Loucy (cell line): ENCODE measurements at regions not wholly inside any gene's neighbourhood (a gene's known extent, or its start where the extent isn't known, plus 50 kb on each side); places are given as distances from the start of the nearest gene placed in this dataset.

Source experiments
- H2AFZ ChIP-seq: fragments of 200-600 bp; sonication (generic); 2 replicates; pipeline ENCODE4 v1.6.0; 2016; ENCODE audit warnings: antibody characterized with exemption, mild to moderate bottlenecking, low read length, moderate library complexity
- H3F3A ChIP-seq: fragments of 200-600 bp; 2 replicates; pipeline ENCODE4 v1.6.0; 2016; ENCODE audit warnings: antibody characterized with exemption, low read depth, mild to moderate bottlenecking
- H3K27me3 ChIP-seq: fragments of 200-600 bp; sonication (generic); 2 replicates; pipeline ENCODE4 v1.6.1; 2014; ENCODE audit warnings: low read length, mild to moderate bottlenecking; ENCODE audit not compliant: insufficient read depth, poor library complexity, severe bottlenecking
- H3K36me3 ChIP-seq: fragments of 200-600 bp; sonication (generic); 2 replicates; pipeline ENCODE4 v1.6.1; 2016; ENCODE audit warnings: low read length; ENCODE audit not compliant: insufficient read depth
- H3K4me1 ChIP-seq: fragments of 200-600 bp; sonication (generic); 2 replicates; pipeline ENCODE4 v1.5.1; 2014; ENCODE audit warnings: low read length, mild to moderate bottlenecking; ENCODE audit not compliant: insufficient read depth, poor library complexity, severe bottlenecking
- H3K4me2 ChIP-seq: fragments of 200-600 bp; sonication (generic); 2 replicates; pipeline ENCODE4 v1.6.0; 2014; ENCODE audit warnings: antibody characterized with exemption, low read length, low read depth, mild to moderate bottlenecking; ENCODE audit not compliant: poor library complexity, severe bottlenecking
- H3K4me3 ChIP-seq: fragments of 200-600 bp; sonication (generic); 2 replicates; pipeline ENCODE4 v1.5.1; 2014; ENCODE audit warnings: low read length, mild to moderate bottlenecking, mixed read lengths; ENCODE audit not compliant: poor library complexity, severe bottlenecking
- H3K79me2 ChIP-seq: fragments of 200-600 bp; sonication (generic); 2 replicates; pipeline ENCODE4 v1.6.1; 2014; ENCODE audit warnings: low read length; ENCODE audit not compliant: insufficient read depth
- H3K9ac ChIP-seq: fragments of 200-600 bp; sonication (generic); 2 replicates; pipeline ENCODE4 v1.6.0; 2014; ENCODE audit warnings: mild to moderate bottlenecking, low read depth, low read length, moderate library complexity; ENCODE audit not compliant: poor library complexity, severe bottlenecking
- H3K9me2 ChIP-seq: fragments of 200-600 bp; sonication (generic); replicated peaks from 2 replicates; pipeline ENCODE4 v1.6.1; 2016; ENCODE audit warnings: low read depth, low read length, mixed read lengths
- H3K9me3 ChIP-seq: fragments of 200-600 bp; sonication (generic); 2 replicates; pipeline ENCODE4 v1.6.1; 2014; ENCODE audit warnings: mild to moderate bottlenecking, antibody characterized with exemption, low read length, low read depth; ENCODE audit not compliant: insufficient read depth
- H4K20me1 ChIP-seq: fragments of 200-600 bp; sonication (generic); 2 replicates; pipeline ENCODE4 v1.6.0; 2014; ENCODE audit warnings: antibody characterized with exemption, low read length, mild to moderate bottlenecking; ENCODE audit not compliant: insufficient read depth, poor library complexity, severe bottlenecking
- CTCF ChIP-seq: fragments of 200-600 bp; sonication (generic); conservative IDR thresholded peaks from 2 replicates; pipeline ENCODE4 v1.5.1; 2014; ENCODE audit warnings: mild to moderate bottlenecking, antibody characterized with exemption, low read length
- EZH2phosphoT487 ChIP-seq: fragments of 200-600 bp; IDR thresholded peaks from 2 replicates; pipeline ENCODE4 v1.6.1; 2018; ENCODE audit warnings: antibody characterized with exemption, mild to moderate bottlenecking, moderate library complexity, borderline replicate concordance

GRCh38 chr3:176958560-176958959 is 238.7 kb downstream of the TBL1XR1 start:
- no peak for TF ChIP-seq EZH2phosphoT487
- TF ChIP-seq CTCF, result no peak
- no peaks in the 10 kb centered on the region for H3K36me3 ChIP-seq
- H3K9me2 ChIP-seq, result no peaks in the 10 kb centered on the region
- no peaks in the 10 kb centered on the region for H3K79me2 ChIP-seq
- no peaks in the 10 kb centered on the region for H3K4me1 ChIP-seq
- H3K9ac ChIP-seq, result no peak overlapping the region
- H2AFZ ChIP-seq, result no peak overlapping the region
- H3K4me3 ChIP-seq, result no peak overlapping the region
- H4K20me1 ChIP-seq, result no peaks in the 10 kb centered on the region
- no peaks in the 10 kb centered on the region for H3K9me3 ChIP-seq
- no peaks in the 10 kb centered on the region for H3F3A ChIP-seq
- no peak overlapping the region for H3K4me2 ChIP-seq
- no peaks in the 10 kb centered on the region for H3K27me3 ChIP-seq

GRCh38 chr3:176954517-176954916 is 242.8 kb downstream of the TBL1XR1 start:
- H3K4me3 ChIP-seq, result no peak overlapping the region
- H3K9me2 ChIP-seq, result no peaks in the 10 kb centered on the region

GRCh38 chr3:176953106-176954060 is 243.9 kb downstream of the TBL1XR1 start:
- no peaks in the 10 kb centered on the region for H3K9me3 ChIP-seq
- no peak overlapping the region for H3K9ac ChIP-seq
- no peaks in the 10 kb centered on the region for H4K20me1 ChIP-seq
- no peaks in the 10 kb centered on the region for H3K27me3 ChIP-seq
- H3K79me2 ChIP-seq, result no peaks in the 10 kb centered on the region
- no peaks in the 10 kb centered on the region for H3K9me2 ChIP-seq
- no peak overlapping the region for H3K4me3 ChIP-seq
- no peak for TF ChIP-seq CTCF
- no peak for TF ChIP-seq EZH2phosphoT487
- H3K36me3 ChIP-seq, result no peaks in the 10 kb centered on the region
- H3F3A ChIP-seq, result no peaks in the 10 kb centered on the region
- H3K4me2 ChIP-seq, result no peak overlapping the region
- no peak overlapping the region for H2AFZ ChIP-seq
- no peaks in the 10 kb centered on the region for H3K4me1 ChIP-seq

More at GRCh38 chr3:176954517-176954916, 242.8 kb downstream of the TBL1XR1 start:
- Histone ChIP-seq H3K4me2 (no peak overlapping the region), H3F3A (no peaks in the 10 kb centered on the region), H4K20me1 (no peaks in the 10 kb centered on the region), H3K9ac (no peak overlapping the region), H3K27me3 (no peaks in the 10 kb centered on the region), H3K4me1 (no peaks in the 10 kb centered on the region), H3K36me3 (no peaks in the 10 kb centered on the region), H3K9me3 (no peaks in the 10 kb centered on the region), H3K79me2 (no peaks in the 10 kb centered on the region), H2AFZ (no peak overlapping the region)
- TF ChIP-seq CTCF (no peak), EZH2phosphoT487 (no peak)
